ENCODE measurements at regions not wholly inside any gene's neighbourhood (a gene's known extent, or its start where the extent isn't known, plus 50 kb on each side); places are given as distances from the start of the nearest gene placed in this dataset.

DNA sequence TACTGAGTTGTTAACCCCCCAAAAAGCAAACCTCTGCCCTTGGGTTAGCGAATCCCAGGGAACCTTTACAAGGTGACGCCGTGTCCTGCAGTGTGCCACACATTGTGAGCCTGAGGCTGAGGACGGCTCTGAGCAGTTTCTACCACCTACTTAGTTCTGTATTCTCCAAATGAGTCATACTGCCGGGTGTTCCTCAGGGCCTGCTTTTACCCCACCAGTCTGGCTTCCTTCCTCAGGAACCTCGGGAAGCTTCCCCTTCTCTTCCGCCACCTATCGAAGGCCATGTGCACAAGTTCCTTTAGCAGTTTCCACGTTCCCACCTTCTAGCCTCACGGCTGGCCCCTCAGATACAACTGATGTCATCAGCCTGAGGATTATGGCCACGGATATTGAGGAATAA, 384.0 kb upstream of the TPM1 start:
- H3K4me1 ChIP-seq (replicated peaks; ENCODE audit: insufficient read depth) = no peaks in the 10 kb centered on the region
- no peaks in the 10 kb centered on the region for H4K20me1 ChIP-seq (ENCODE audit: insufficient read depth)
- no TSS peak for BruUV-seq (replicated peaks)
- ChIA-PET POLR2A (ENCODE audit: unreplicated experiment) (no interaction called here), CTCF (no interaction called here)
- H3K27me3 ChIP-seq (ENCODE audit: insufficient read depth, low read depth) = no peaks in the 10 kb centered on the region
- no peak overlapping the region for H2AFZ ChIP-seq
- TF ChIP-seq EZH2 (IDR thresholded peaks at IDR 0.05; ENCODE audit: low read depth) = no peak
- TF ChIP-seq, protein P1, sequence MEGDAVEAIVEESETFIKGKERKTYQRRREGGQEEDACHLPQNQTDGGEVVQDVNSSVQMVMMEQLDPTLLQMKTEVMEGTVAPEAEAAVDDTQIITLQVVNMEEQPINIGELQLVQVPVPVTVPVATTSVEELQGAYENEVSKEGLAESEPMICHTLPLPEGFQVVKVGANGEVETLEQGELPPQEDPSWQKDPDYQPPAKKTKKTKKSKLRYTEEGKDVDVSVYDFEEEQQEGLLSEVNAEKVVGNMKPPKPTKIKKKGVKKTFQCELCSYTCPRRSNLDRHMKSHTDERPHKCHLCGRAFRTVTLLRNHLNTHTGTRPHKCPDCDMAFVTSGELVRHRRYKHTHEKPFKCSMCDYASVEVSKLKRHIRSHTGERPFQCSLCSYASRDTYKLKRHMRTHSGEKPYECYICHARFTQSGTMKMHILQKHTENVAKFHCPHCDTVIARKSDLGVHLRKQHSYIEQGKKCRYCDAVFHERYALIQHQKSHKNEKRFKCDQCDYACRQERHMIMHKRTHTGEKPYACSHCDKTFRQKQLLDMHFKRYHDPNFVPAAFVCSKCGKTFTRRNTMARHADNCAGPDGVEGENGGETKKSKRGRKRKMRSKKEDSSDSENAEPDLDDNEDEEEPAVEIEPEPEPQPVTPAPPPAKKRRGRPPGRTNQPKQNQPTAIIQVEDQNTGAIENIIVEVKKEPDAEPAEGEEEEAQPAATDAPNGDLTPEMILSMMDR (conservative IDR thresholded peaks at IDR 0.05) = no peak
- H3K27ac ChIP-seq = no peak overlapping the region
- H3K9me2 ChIP-seq (ENCODE audit: insufficient read depth) = no peaks in the 10 kb centered on the region
- H3F3A ChIP-seq (ENCODE audit: insufficient read depth, low read depth) = no peaks in the 10 kb centered on the region
- H3K36me3 ChIP-seq (ENCODE audit: low read depth) = no peaks in the 10 kb centered on the region
- H3K4me3 ChIP-seq = no peak overlapping the region
- DNase-seq = no peak
- H3K79me2 ChIP-seq (ENCODE audit: low read depth) = no peaks in the 10 kb centered on the region
- intact Hi-C loops (cut with micrococcal nuclease; ENCODE audit: unreplicated experiment) = no loop called here
- no peak overlapping the region for H3K4me2 ChIP-seq
- H3K9me3 ChIP-seq (ENCODE audit: insufficient read depth, low read depth) = peaks cover 6% of the 10 kb centered on the region; the same call in 1 of the 2 replicates

DNA sequence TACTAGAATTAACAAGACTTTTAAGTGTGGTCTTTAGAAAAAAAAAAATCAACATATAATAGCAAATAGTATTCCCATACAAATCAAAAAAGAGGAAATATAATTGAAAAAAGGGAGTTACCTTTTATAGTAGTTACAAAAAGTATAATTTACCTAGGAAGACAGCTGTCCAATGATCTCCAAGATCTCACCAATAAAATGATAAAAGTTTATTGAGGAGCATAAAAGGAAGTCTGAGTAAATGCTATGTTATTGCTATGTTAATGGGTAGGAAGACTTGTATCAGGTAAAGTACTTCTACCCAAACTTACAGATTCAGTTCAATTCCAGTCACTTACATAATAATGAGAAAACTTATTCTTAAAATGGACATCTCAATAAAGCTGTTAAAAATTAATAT, 379.0 kb upstream of the TPM1 start:
- H3K9me3 ChIP-seq (ENCODE audit: insufficient read depth, low read depth) = no peaks in the 10 kb centered on the region
- H3K27me3 ChIP-seq (ENCODE audit: insufficient read depth, low read depth) = no peaks in the 10 kb centered on the region
- no TSS peak for BruUV-seq (replicated peaks)
- H3K36me3 ChIP-seq (ENCODE audit: low read depth) = no peaks in the 10 kb centered on the region
- H3K27ac ChIP-seq = no peak overlapping the region
- H2AFZ ChIP-seq = no peak overlapping the region
- H3K9me2 ChIP-seq (ENCODE audit: insufficient read depth) = no peaks in the 10 kb centered on the region
- CTCF ChIA-PET = no interaction called here
- H3K79me2 ChIP-seq (ENCODE audit: low read depth) = no peaks in the 10 kb centered on the region
- DNase-seq = no peak
- TF ChIP-seq EZH2 (IDR thresholded peaks at IDR 0.05; ENCODE audit: low read depth) = no peak
- TF ChIP-seq, protein P1 (conservative IDR thresholded peaks at IDR 0.05) = no peak
- POLR2A ChIA-PET (ENCODE audit: unreplicated experiment) = no interaction called here
- no peaks in the 10 kb centered on the region for H3F3A ChIP-seq (ENCODE audit: insufficient read depth, low read depth)
- no peak overlapping the region for H3K4me2 ChIP-seq
- intact Hi-C loops (cut with micrococcal nuclease; ENCODE audit: unreplicated experiment) = no loop called here
- H4K20me1 ChIP-seq (ENCODE audit: insufficient read depth) = no peaks in the 10 kb centered on the region
- H3K4me1 ChIP-seq (replicated peaks; ENCODE audit: insufficient read depth) = no peaks in the 10 kb centered on the region
- H3K4me3 ChIP-seq = no peak overlapping the region

DNA sequence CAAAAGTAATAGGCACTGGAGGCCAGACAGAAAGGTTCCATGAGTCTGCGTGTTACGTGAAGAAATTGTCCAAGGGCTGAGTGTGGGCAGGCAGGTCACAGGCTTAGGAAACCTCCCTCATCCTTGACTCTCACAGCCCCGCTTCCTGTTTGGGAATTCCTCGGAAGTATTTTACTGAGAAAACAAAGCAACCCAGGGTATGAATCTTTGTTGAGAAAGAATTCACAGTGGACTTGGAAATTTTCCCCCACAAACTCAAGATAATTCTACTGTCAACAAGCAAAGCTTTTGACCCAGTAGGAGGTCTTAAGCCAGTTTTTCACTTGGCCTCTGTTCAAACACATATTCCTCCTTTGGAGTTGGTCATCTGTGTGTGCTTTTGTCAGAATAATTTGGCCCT, 377.1 kb upstream of the TPM1 start:
- H3K79me2 ChIP-seq (ENCODE audit: low read depth) = no peaks in the 10 kb centered on the region
- no peaks in the 10 kb centered on the region for H3K27me3 ChIP-seq (ENCODE audit: insufficient read depth, low read depth)
- H3K9me2 ChIP-seq (ENCODE audit: insufficient read depth) = no peaks in the 10 kb centered on the region
- no peak overlapping the region for H3K4me3 ChIP-seq
- no peak for DNase-seq
- no peak overlapping the region for H2AFZ ChIP-seq
- ChIA-PET POLR2A (ENCODE audit: unreplicated experiment) (no interaction called here), CTCF (no interaction called here)
- no peaks in the 10 kb centered on the region for H3F3A ChIP-seq (ENCODE audit: insufficient read depth, low read depth)
- no peaks in the 10 kb centered on the region for H3K36me3 ChIP-seq (ENCODE audit: low read depth)
- intact Hi-C loops (cut with micrococcal nuclease; ENCODE audit: unreplicated experiment) = no loop called here
- no peaks in the 10 kb centered on the region for H4K20me1 ChIP-seq (ENCODE audit: insufficient read depth)
- no peaks in the 10 kb centered on the region for H3K9me3 ChIP-seq (ENCODE audit: insufficient read depth, low read depth)
- BruUV-seq (replicated peaks) = no TSS peak
- H3K27ac ChIP-seq = no peak overlapping the region
- H3K4me2 ChIP-seq = no peak overlapping the region
- TF ChIP-seq, protein P1 (conservative IDR thresholded peaks at IDR 0.05) = no peak
- no peak for TF ChIP-seq EZH2 (IDR thresholded peaks at IDR 0.05; ENCODE audit: low read depth)
- H3K4me1 ChIP-seq (replicated peaks; ENCODE audit: insufficient read depth) = no peaks in the 10 kb centered on the region
